HUES6 (cell line): ENCODE measurements at regions not wholly inside any gene's neighbourhood (a gene's known extent, or its start where the extent isn't known, plus 50 kb on each side); places are given as distances from the start of the nearest gene placed in this dataset.

Source experiments
- H3K27ac ChIP-seq: 2 replicates; pipeline ENCODE4 v1.7.0; 2013; ENCODE audit warnings: low read depth, mild to moderate bottlenecking, low read length, inconsistent platforms
- H3K27me3 ChIP-seq: 2 replicates; pipeline ENCODE4 v1.6.1; 2013; ENCODE audit warnings: low read length; ENCODE audit not compliant: control insufficient read depth, insufficient read depth
- H3K36me3 ChIP-seq: 2 replicates; pipeline ENCODE4 v1.6.1; 2013; ENCODE audit warnings: low read length; ENCODE audit not compliant: control insufficient read depth, insufficient read depth
- H3K4me1 ChIP-seq: 2 replicates; pipeline ENCODE4 v1.6.1; 2013; ENCODE audit warnings: low read length; ENCODE audit not compliant: control insufficient read depth, insufficient read depth
- H3K4me3 ChIP-seq: 2 replicates; pipeline ENCODE4 v1.5.1; 2013; ENCODE audit warnings: low read depth, low read length
- H3K9ac ChIP-seq: one replicate; pipeline ENCODE4 v1.6.1; 2013; ENCODE audit warnings: mild to moderate bottlenecking, low read length
- H3K9me3 ChIP-seq: 2 replicates; pipeline ENCODE4 v1.6.1; 2013; ENCODE audit warnings: low read depth, low read length; ENCODE audit not compliant: control insufficient read depth, insufficient read depth

DNA sequence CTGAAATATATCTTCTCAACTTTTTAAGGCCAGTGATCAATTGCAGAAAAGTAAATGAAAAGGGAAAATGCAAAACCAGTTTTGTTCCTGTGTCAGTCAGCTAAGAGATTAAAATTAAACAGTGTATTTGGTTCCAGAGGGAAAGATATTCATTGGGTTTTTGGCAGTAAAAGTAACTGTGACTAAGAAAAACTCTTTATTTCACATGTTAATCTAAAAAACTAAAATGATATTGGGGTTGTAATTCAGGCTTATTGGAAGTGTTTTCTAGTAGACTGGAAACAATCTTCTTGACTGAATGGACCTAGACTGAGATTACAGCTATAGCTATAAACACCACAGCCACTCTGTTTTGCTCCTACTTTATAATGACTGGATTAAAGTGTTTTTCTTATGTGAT lies 413.9 kb downstream of the ADGRL2 start:
- Histone ChIP-seq H3K27me3 (no peaks in the 10 kb centered on the region), H3K9me3 (no peaks in the 10 kb centered on the region), H3K9ac (no peak overlapping the region), H3K27ac (no peak overlapping the region), H3K36me3 (no peaks in the 10 kb centered on the region), H3K4me1 (no peaks in the 10 kb centered on the region), H3K4me3 (no peak overlapping the region)

DNA sequence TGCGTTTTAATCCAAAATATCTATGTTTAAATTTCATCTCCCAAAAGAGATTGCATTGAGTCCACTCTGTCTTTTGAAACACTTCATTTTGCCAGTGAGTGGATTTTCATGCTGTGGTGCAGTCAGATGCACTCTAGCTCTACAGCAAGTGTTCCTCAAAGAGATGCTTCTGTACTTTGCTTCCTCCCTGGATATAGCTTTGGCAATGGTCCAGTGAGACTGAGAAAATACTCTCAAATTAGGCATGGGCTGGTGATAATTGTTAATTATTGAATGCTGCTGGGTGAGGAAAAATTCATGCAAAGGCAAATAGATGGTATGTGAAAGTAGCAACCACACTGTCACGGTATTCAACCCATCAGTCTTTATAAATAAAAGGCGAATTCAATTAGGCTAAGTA lies 396.9 kb downstream of the ADGRL2 start:
- no peak overlapping the region for H3K9ac ChIP-seq
- no peaks in the 10 kb centered on the region for H3K9me3 ChIP-seq
- no peaks in the 10 kb centered on the region for H3K36me3 ChIP-seq
- H3K27me3 ChIP-seq, result no peaks in the 10 kb centered on the region
- no peak overlapping the region for H3K27ac ChIP-seq
- no peak overlapping the region for H3K4me3 ChIP-seq
- no peaks in the 10 kb centered on the region; the same call in 1 of the 2 replicates for H3K4me1 ChIP-seq

DNA sequence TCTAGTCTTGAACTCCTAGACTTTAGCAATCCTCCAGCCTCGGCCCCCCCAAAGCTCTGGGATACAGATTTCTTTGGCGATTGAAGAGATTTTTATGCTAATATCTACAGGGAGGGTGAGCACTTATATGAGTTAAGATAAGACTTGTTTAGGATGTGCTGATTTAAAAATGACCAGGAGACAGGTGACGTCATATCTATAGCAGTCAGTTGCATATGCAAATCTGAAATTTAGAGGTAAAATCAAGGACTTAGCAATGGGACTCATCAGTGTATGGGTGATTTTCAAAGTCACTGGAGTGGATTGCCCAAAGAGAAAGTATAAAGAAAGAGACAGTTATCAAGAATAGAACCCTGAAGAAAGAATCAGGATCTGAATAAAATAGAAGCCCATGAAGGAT lies 394.5 kb downstream of the ADGRL2 start:
- Histone ChIP-seq H3K36me3 (no peaks in the 10 kb centered on the region), H3K27me3 (no peaks in the 10 kb centered on the region), H3K9ac (no peak overlapping the region), H3K27ac (no peak overlapping the region), H3K9me3 (no peaks in the 10 kb centered on the region), H3K4me3 (no peak overlapping the region), H3K4me1 (no peaks in the 10 kb centered on the region; the same call in 1 of the 2 replicates)

DNA sequence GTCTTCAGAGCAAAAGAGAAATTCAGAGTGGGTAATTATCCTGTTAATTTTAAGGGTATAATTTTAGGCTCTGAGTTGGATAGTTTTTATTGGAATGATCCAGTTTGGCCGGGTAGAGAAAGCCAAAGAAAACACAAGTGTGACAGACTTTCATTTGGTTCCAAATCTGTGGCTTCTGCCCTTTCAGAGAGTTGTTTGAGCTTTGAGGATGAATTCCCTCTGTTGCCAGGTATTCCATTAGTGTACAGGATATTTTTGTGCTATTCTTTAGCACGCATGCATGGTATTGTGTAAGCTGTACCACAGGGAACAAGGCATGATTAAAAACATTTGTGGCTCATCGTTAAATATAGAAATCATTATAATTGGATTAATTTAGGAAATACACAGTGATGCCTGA lies 384.4 kb downstream of the ADGRL2 start:
- no peaks in the 10 kb centered on the region for H3K36me3 ChIP-seq
- no peaks in the 10 kb centered on the region for H3K9me3 ChIP-seq
- H3K4me1 ChIP-seq, result no peaks in the 10 kb centered on the region
- H3K9ac ChIP-seq, result no peak overlapping the region
- no peak overlapping the region for H3K4me3 ChIP-seq
- no peak overlapping the region for H3K27ac ChIP-seq
- no peaks in the 10 kb centered on the region for H3K27me3 ChIP-seq

DNA sequence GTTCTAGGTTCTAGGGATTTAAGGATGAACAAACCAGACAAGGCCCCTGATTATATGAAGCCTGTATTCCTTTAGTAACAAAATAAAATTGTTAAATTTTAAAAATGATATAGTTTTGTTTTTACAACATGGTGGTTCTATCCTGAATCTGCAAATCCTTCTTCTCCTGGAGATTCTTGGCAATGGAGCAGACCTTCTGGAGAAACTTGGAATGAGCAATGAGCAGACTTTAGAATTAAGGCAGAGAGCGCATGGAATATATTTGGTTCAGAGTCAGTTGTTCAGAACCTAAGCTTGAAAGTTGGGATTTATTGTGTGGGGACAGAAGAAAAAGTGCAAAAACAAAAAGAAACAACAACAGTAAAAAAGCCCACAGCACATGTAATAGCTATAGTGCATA lies 381.1 kb downstream of the ADGRL2 start:
- H3K9me3 ChIP-seq, result no peaks in the 10 kb centered on the region
- H3K4me3 ChIP-seq, result no peak overlapping the region
- H3K27me3 ChIP-seq, result no peaks in the 10 kb centered on the region
- H3K36me3 ChIP-seq, result no peaks in the 10 kb centered on the region
- H3K9ac ChIP-seq, result no peak overlapping the region
- H3K27ac ChIP-seq, result no peak overlapping the region
- H3K4me1 ChIP-seq, result no peaks in the 10 kb centered on the region

DNA sequence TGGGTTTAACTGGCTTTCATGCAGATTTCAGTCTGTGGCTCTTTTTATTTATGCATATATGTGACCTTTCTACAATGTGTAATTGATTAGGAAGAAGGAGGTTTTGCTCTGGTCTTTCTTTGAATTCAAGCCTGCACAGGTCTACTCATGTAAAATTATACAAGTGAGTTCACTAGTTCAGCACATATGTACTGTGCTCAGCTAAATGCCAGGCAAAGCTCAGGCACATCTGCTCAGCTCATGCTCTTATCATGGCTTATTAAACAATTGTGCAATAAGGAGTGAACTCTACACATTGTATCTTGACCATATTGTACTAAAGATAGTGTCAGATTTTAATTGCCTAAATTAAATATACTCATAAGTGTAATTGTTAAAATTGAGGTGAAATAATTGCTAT lies 378.4 kb downstream of the ADGRL2 start:
- Histone ChIP-seq H3K4me3 (no peak overlapping the region), H3K36me3 (no peaks in the 10 kb centered on the region), H3K9ac (no peak overlapping the region), H3K27me3 (no peaks in the 10 kb centered on the region), H3K4me1 (no peaks in the 10 kb centered on the region), H3K9me3 (no peaks in the 10 kb centered on the region), H3K27ac (no peak overlapping the region)

DNA sequence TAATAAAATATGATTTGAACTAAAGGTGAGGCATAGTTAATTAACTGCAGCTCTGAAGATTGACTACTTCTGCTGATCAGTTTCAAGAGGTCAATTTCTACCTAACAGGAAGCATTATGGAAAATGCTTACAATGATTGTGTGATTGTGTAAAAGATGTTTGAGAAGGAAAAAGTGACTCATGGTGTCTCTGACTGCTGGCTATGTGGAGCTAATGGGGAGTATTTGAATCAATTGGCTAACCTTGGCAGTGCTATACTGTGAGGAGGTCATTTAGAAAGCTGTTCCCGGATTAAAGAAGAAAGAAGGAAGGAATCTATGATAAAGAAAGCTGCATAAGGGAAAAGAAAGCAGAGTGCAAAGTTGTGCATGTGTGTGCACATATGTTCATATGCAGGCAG lies 376.5 kb downstream of the ADGRL2 start:
- H3K4me3 ChIP-seq, result no peak overlapping the region
- H3K9me3 ChIP-seq, result peaks cover 4% of the 10 kb centered on the region; the same call in 1 of the 2 replicates
- no peaks in the 10 kb centered on the region for H3K36me3 ChIP-seq
- no peak overlapping the region for H3K27ac ChIP-seq
- no peaks in the 10 kb centered on the region for H3K4me1 ChIP-seq
- H3K9ac ChIP-seq, result no peak overlapping the region
- H3K27me3 ChIP-seq, result no peaks in the 10 kb centered on the region

DNA sequence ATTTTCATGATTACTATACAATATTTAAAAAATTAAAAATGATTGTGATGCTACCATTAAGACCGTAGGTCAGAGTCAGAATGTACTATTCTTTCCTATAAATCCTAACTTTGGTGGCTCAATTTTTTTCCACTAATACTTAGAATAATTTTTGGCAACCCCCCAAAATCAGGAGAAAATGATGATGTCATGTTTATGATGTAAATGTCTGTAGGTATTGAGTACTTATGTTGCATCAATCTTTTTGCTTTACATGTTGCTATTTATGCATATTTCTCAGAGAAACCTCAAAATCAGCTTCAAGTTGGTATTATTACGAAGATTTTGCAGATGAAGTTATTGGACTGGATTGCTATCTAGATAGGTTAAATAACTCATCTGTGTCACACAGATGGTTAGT lies 371.2 kb downstream of the ADGRL2 start:
- H3K36me3 ChIP-seq, result no peaks in the 10 kb centered on the region
- H3K27me3 ChIP-seq, result no peaks in the 10 kb centered on the region
- H3K4me1 ChIP-seq, result no peaks in the 10 kb centered on the region
- no peak overlapping the region for H3K4me3 ChIP-seq
- no peak overlapping the region for H3K9ac ChIP-seq
- peaks cover 4% of the 10 kb centered on the region; the same call in 1 of the 2 replicates for H3K9me3 ChIP-seq
- H3K27ac ChIP-seq, result no peak overlapping the region

DNA sequence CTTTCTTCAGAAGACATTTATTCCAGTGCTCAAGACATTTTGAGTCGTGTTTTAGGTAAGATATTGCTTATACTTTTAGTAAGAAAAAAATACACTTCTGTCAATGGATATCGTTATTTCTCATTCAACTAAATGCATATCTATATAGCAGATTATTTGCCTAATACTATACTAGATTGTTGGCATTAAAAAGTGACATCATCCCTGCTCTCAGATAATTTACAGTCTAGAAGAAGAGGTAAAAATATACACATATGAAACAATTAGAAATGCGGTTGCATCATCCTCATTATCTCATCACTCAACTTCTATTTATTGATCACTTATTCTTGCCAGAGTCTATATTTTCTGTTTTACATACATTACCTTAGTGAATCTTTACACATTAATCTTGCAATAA lies 367.7 kb downstream of the ADGRL2 start:
- Histone ChIP-seq H3K36me3 (no peaks in the 10 kb centered on the region), H3K9ac (no peak overlapping the region), H3K4me1 (no peaks in the 10 kb centered on the region), H3K27me3 (no peaks in the 10 kb centered on the region), H3K4me3 (no peak overlapping the region), H3K9me3 (peaks cover 2% of the 10 kb centered on the region; the same call in 1 of the 2 replicates), H3K27ac (no peak overlapping the region)

DNA sequence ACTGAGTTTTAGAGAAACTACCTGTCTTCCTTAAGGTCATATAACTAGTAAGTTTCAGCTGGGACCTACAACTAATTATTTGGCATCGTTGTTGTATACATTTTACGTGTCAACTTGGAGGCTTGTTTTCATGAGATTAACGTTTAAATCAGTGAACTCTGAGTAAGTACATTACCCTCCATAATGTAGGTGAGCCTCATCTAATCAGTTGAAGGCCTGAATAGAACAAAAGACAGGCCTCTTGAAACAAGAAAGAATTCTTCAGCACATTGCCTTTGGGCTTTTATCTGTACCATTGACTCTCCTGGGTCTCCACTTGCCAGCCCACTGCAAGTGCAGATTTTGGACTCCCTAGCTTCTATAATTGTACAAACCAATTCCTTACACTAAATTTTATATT lies 364.6 kb downstream of the ADGRL2 start:
- Histone ChIP-seq H3K4me3 (no peak overlapping the region), H3K36me3 (no peaks in the 10 kb centered on the region), H3K4me1 (no peaks in the 10 kb centered on the region), H3K27me3 (no peaks in the 10 kb centered on the region), H3K27ac (no peak overlapping the region), H3K9me3 (no peaks in the 10 kb centered on the region), H3K9ac (no peak overlapping the region)

DNA sequence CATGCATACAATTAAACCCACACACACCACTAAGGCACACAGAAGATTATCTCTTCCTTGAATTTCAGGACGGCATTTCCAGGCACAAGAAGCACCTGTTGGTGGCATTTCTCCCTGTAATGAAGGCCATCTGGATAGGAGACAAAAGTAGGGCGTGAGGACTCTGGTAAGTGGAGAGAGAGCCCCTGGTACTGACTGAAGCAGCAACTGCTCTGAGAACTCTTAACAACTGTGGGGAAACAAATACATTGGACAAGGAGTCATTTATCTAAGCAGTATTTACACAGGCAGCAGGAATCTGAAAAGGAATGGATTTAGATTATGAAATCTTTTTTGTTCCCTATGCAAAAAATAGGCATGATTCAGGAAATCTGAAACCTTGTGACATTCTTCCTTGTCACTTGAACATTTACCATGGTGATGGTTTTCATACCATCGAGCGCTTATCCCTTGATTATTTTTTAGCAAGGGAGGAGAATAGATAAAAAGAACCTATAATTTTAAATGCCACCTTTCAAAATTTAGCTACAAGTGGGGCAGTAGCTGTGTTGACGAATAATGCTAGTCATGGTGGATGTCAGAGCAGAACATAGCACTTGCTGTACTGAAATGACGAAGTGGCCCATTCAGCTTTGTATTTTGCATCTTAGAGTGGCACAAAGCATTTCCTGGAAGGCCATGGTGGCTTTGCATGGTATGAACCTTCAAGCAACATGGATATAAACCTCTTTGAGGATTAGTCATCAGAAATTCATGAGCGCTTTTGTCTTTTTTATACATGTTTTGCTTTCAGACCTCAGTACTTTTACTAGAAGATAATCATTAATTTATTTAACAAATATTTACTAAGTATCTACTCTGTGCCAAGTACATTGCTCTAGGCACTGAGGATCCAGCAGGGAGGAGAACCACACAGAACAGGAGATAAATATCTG lies 362.0 kb downstream of the ADGRL2 start:
- Histone ChIP-seq H3K9ac (no peak overlapping the region), H3K9me3 (no peaks in the 10 kb centered on the region), H3K36me3 (no peaks in the 10 kb centered on the region), H3K4me1 (no peaks in the 10 kb centered on the region), H3K4me3 (no peak overlapping the region), H3K27me3 (no peaks in the 10 kb centered on the region), H3K27ac (no peak overlapping the region)
